ENCODE measurements at regions not wholly inside any gene's neighbourhood (a gene's known extent, or its start where the extent isn't known, plus 50 kb on each side); places are given as distances from the start of the nearest gene placed in this dataset.
"Not testable (repeated sequence)": the region's sequence is repeated elsewhere in the genome, so short reads cannot be mapped to it uniquely, and the experiment has no call there.

GRCh38 chr13:55553701-55554100, 1587.0 kb upstream of the PRR20A start:
- no peak for DNase-seq (ENCODE audit: low read depth in 4 of 4, low spot score in 3 of 4)

GRCh38 chr13:55554741-55555140, 1586.0 kb upstream of the PRR20A start:
- no peak for DNase-seq (ENCODE audit: low read depth in 4 of 4, low spot score in 3 of 4)

GRCh38 chr13:55560331-55560730, 1580.4 kb upstream of the PRR20A start:
- DNase-seq (ENCODE audit: low read depth in 4 of 4, low spot score in 3 of 4): no peak

GRCh38 chr13:55563267-55563666, 1577.5 kb upstream of the PRR20A start:
- DNase-seq (ENCODE audit: low read depth in 4 of 4, low spot score in 3 of 4): no peak

- DNase-seq (ENCODE audit: low read depth in 4 of 4, low spot score in 3 of 4): no peak
These were observed 1574.4 kb upstream of the PRR20A start for GRCh38 chr13:55566334-55566733.

- no peak for DNase-seq (ENCODE audit: low read depth in 4 of 4, low spot score in 3 of 4)
These were observed 1573.9 kb upstream of the PRR20A start for GRCh38 chr13:55566779-55567178.

- DNase-seq (ENCODE audit: low read depth in 4 of 4, low spot score in 3 of 4): no peak
These were observed 1572.7 kb upstream of the PRR20A start for GRCh38 chr13:55567721-55568625.

- no peak for DNase-seq (ENCODE audit: low read depth in 4 of 4, low spot score in 3 of 4)
These were observed 1571.6 kb upstream of the PRR20A start for GRCh38 chr13:55569082-55569481.

- DNase-seq (ENCODE audit: low read depth in 4 of 4, low spot score in 3 of 4): no peak
These were observed 1571.2 kb upstream of the PRR20A start for GRCh38 chr13:55569514-55569913.

- DNase-seq (ENCODE audit: low read depth in 4 of 4, low spot score in 3 of 4): no peak
These were observed 1570.3 kb upstream of the PRR20A start for GRCh38 chr13:55570371-55570770.

GRCh38 chr13:55571237-55571867, 1569.4 kb upstream of the PRR20A start:
- no peak for DNase-seq (ENCODE audit: low read depth in 4 of 4, low spot score in 3 of 4)

- no peak for DNase-seq (ENCODE audit: low read depth in 4 of 4, low spot score in 3 of 4)
These were observed 1568.3 kb upstream of the PRR20A start for GRCh38 chr13:55572408-55572807.

GRCh38 chr13:55572862-55573261, 1567.9 kb upstream of the PRR20A start:
- DNase-seq (ENCODE audit: low read depth in 4 of 4, low spot score in 3 of 4): no peak

- DNase-seq (ENCODE audit: low read depth in 4 of 4, low spot score in 3 of 4): no peak
These were observed 1567.2 kb upstream of the PRR20A start for GRCh38 chr13:55573565-55573964.

GRCh38 chr13:55576389-55576788, 1564.3 kb upstream of the PRR20A start:
- DNase-seq (ENCODE audit: low read depth in 4 of 4, low spot score in 3 of 4): no peak

- no peak for DNase-seq (ENCODE audit: low read depth in 4 of 4, low spot score in 3 of 4)
These were observed 1563.5 kb upstream of the PRR20A start for GRCh38 chr13:55577082-55577846.

- no peak for DNase-seq (ENCODE audit: low read depth in 4 of 4, low spot score in 3 of 4)
These were observed 1562.9 kb upstream of the PRR20A start for GRCh38 chr13:55577847-55578210.

- DNase-seq (ENCODE audit: low read depth in 4 of 4, low spot score in 3 of 4): not testable (repeated sequence)
These were observed 1558.4 kb upstream of the PRR20A start for GRCh38 chr13:55582294-55582693.

GRCh38 chr13:55583953-55584593, 1556.6 kb upstream of the PRR20A start:
- DNase-seq (ENCODE audit: low read depth in 4 of 4, low spot score in 3 of 4): no peak

- DNase-seq (ENCODE audit: low read depth in 4 of 4, low spot score in 3 of 4): no peak
These were observed 1537.9 kb upstream of the PRR20A start for GRCh38 chr13:55602784-55603183.

Measured in left renal pelvis (tissue), 4 donors.